GM18520 (cell line): ENCODE measurements at regions not wholly inside any gene's neighbourhood (a gene's known extent, or its start where the extent isn't known, plus 50 kb on each side); places are given as distances from the start of the nearest gene placed in this dataset.

Experiments
- ATAC-seq: cut with Tn5 transposase; IDR thresholded peaks from one replicate; pipeline ENCODE4 v1.9.1; 2021; ENCODE audit not compliant: unreplicated experiment

DNA sequence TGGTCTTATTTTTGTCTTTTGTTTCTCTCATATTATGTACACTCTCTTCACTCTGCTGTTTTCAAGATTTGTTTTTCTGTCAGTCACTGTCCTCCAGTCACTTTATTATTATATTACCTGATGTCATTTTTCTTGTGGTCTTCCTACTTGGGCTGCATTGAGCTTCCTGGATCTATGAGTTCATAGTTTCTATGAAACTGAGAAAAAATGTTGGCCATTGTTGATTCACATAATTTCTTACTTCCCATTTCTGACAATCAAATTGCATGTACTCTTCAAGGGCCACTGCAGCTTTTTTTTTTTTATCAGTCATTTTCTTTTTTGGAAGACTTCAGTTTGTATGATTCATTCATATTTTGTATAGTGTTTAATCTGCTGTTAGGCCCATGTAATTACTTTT, 1180.6 kb upstream of the GBE1 start:
- ATAC-seq, result no peak

DNA sequence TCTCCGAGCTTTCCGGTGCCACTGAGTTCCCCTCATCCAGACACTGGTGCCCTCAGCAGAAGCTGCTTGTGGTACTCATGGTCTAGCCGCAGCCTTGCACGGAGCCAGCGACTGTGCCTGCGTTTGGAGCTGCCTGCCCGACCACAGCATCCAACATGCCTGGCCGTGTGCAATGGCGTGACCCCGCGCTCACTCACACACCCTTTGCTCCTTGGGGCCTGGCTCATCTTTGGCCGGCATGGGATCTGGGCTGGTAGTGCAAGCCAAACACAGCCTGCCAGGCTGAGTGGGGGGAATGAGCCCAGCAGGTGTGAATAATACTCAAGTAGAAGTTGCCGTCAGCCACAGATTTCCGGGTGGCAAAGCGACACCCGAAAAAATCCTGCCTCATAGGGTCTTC, 1178.7 kb upstream of the GBE1 start:
- no peak for ATAC-seq

DNA sequence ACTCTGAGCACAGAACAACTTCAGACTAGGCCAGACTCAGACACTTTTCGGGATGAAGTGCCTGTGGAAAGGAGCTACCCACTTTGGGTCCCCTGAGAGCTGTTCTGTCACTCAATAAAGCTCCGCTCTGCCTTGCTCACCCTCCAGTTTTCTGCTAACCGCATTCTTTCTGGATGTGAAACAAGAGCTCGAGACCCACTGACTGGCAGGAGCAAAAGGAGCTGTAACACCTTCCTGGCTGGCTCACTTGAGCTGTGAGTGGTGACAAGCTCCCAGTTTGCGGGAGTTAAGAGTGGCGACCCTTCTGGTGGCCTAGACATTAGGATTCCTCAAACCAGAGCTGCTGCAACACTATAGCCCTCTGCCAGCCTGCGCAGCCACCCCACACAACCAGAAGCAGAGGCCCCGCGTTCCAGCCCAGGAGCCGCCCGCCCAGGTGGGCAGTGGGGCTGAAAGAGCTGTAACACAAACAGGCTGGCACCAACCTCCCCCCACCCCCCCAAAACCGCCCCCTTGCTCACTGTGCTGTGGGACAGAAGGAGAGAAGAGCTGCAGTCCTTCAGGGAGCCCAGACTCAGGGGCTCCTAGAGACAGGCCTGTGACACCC, 1178.1 kb upstream of the GBE1 start:
- no peak for ATAC-seq

DNA sequence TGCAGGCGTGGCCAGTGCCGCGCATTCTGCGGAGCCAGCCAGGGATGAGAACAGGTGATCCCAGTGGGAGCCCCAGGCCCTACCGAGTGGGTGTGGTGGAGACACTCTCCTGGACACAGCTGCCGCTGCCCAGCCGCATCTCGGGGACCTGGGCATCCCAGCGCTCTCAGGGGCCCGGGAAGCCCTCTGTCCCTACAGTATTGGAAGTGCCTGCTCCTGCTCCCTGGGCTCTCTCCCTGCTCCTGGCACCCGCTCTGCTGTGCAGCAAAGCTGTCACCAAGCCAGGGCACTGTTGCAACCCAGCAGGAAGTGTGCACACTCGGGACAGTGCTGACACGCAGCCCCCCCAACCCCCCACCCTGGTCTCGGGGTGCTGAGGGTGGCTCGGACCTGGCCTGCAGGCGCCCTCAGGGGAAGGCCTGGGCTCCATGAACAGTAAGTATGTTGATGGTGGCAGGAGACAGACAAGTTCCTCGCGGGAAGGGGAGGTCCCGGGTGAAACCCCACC, 1177.4 kb upstream of the GBE1 start:
- ATAC-seq, result no peak

DNA sequence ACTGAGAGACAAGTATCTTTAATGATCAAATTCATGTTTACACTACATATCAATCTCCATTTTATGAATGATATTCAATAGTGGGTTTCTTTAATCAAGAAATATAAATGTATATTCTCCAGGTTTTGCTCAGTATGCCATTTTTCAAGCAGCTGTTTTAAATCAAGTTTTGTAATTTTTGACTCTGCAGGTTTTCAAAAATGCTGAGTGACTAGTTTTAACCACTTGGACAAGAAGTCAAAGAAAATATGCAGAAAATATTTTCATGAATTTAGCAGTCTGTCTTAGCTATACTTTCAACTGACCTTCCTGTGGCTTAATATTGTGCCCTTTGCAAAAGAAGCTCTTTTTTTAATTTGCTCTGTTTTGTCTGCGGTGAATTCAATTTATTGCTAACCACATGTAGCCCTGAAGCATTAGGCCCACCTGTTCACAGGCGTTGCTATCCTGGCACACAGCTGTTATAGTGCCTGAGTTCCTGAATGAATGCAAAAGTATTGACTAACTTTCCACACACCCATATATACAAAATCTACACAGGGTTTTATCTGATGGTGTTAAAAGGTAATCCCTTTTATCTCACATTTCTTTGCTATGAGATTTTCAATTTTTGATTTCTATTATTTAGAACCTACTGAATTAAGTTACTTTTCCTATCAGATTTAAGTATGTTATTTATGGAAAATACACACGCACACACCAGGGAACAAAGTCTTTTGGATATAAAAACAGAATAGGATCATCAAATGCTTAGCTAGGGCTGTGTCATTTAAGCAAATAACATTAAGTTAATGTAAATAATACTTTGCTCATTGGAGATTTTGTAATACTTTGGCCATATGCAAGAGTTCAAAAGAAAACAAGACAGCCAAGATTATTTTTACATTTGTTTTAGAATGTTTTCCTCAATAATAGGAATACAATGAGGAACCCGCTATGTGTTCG, 1166.1 kb upstream of the GBE1 start:
- no peak for ATAC-seq

DNA sequence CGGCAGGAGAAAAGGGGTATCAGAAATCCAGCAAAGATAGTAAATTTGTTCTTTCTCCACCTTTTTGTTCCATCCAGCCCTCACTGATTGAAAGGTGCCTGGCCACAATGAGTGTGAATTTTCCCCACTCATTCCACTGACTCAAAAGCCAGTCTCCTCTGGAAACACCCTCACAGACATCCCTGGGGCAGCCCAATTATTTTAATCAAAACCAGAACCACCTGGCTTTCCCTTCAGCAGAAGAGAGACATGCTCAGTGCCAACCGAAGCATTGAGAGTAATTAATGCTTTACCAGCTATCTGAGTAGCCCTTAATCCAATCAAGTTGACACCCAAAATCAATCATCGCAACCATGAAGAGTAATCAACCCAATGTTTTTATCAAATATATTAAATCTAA, 1129.6 kb upstream of the GBE1 start:
- ATAC-seq, result no peak

DNA sequence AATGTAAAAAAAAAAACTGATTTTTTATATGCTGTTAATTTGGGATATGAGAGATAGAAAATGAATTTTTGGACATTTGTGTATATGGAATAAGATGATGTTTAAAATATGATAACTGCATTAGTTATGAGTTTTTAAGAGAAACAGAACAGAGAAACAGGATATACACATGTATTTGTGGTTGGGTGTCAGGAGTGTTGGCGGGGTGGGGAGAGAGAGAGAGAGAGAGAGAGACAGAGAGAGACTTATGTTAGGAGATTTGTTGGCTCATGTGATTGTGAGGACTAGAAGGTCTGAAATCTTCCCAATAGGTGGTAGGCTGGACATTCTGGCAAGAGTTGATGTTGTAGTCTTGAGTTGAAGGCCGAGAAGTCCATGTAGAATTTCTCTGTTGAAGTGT, 1121.6 kb upstream of the GBE1 start:
- no peak for ATAC-seq

DNA sequence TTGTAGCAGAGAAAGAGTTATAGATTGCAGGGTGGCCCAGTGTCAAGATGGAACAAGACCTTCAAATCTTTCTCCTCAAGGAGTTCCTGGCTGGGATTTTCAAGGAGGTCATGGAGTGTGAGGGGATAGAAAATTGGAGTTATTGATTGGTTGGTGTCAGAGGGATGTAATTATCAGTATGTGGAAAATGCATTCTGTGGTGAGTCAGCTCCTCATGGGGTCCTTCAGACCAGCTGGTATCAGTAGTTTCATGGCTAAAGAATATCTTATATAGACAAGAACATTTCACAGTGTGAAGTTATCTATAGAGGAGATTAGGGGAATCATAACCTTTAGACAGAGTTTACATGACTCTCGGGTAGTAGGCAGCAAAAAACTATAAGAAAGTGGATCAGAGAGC, 1114.0 kb upstream of the GBE1 start:
- no peak for ATAC-seq

DNA sequence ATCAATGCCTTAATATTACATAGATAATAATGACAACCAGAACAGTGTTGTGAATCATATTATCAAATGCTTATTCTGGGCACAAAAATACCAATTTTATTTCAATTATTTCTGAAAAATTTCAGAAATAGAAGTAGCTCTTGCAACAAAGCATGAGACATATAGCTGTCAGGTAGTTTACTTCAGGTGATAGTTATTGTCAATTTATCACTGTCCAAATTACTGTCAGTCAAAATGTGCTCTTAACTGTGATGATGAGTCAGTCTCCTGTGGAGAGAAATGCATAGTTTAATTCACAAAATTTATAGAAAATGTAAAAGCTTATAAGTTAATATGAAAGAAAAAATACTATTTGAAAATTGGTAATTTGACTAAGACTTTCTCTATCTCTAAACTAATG, 1078.4 kb upstream of the GBE1 start:
- no peak for ATAC-seq

DNA sequence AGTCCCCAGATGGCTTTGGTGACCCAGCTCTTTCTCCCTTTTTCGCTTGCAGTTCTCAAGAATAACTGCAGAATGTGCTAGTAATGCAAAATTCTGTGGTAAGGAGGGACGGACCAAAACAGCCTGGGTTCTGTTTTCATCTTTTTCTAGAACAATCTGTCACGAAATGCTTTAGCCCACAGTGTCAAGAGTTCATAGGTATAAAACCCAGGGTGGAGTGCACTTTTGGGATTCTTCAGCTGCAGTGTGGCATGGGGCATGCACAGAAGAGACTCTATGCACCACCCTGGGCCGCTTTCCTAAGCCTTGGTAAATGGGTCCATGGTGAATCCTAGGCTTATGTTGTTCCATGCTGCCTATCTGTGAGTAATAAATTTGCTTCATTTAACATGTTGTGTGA, 1072.7 kb upstream of the GBE1 start:
- ATAC-seq, result no peak

DNA sequence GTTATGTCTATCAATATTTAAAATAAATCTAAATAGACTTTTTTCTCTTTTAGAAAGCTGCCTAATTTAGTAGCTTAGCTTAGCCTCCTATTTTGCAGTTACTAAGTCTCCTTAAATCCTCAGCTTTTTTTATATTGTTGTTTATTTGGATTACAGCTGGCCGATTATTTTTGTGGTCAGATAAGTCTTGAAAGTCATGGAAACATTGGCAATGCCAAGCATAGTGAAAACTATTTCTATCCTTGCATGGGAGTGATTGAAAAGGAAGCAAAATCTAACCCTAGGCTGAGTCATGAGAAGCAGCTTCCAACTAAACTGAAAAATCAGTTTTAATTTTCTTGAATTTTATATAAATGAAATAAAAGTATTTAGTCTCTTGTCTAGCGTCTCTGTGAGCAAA, 1063.0 kb upstream of the GBE1 start:
- no peak for ATAC-seq

DNA sequence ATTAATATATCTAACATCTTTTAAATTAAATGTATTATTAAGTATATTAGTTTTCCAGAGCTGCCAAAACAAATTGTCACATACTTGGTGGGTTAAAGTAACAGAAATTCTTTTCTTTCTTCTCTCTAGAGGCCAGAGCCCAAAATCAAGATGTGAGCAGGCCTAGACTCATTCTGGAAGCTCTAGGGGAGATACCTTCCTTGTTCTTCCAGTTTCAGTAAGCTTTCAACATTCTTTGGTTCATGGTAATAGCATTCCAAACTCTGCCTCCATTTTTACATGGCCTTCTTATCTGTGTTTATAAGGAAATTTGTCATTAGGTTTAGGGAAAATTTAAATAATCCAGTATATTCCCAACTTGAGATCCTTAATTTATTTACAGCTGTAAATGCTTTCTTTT, 1054.6 kb upstream of the GBE1 start:
- ATAC-seq, result no peak

DNA sequence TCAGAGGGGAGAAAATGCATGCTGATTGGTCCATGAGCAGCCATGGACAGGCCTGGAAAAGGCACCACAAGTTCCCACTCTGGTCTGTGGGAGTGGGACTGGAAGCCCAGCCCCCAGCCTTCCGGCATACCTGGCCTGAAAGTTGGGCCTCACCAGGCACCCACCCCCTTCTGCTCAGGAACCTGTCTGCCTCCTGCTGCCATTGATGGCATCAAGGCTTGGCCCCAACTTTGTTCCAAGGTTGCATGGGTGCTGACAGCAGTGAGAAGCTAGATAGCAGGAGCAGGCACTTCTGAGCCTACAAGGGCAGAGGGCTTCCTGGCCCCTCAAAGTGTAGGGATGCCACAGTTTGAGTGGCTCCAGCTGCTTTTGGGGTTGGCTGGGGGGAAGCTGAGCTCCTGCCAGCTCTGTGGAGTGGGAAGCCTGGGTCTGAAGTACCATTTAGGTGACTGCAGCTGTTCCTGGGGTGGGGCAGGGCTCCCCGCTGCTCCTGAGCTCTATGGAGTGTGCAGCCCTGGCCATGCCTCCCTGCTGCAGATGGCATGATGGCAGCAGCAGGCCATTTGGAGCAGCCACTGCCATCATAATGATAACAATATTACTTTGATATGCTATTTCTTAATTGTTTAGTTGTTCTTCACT, 1054.1 kb upstream of the GBE1 start:
- ATAC-seq, result no peak

DNA sequence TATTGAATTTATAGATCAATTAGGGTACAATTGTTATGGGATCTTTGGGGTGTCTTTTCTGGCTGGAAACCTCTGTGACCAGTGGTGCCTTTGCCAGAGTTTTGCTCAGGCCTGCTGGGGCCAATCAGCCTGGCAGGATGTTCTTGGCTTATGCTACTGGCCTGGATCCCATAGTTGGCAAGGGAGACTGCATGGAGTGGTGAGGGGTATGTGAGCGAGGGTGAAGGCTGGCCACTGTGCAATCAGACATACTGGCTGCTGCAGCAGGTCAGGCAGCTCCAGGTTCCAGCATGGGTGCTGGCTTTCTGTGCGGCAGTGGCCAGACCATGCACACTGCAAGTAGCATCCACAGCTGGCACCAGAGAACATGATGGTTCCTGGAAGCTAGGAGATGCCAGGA, 1053.2 kb upstream of the GBE1 start:
- no peak for ATAC-seq

DNA sequence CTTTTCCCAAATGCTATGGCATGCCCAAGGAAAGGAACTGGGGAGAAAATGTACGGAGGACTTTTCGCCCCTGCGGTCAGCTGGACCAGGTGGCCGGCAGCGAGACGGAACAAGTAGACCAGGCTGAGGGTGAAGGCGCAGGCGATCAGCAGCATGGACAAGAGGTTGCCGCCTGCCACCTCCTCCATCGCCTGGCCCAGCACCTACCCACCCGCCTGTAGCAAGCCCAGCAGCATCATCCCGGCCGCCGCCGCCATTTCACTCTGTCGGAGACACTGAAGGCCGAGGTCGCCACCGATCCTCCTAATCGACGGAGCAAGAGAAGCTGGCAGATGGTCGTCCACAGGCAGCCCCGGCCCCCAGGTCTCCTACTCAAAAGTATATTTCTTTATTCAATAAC, 1046.3 kb upstream of the GBE1 start:
- ATAC-seq, result no peak

DNA sequence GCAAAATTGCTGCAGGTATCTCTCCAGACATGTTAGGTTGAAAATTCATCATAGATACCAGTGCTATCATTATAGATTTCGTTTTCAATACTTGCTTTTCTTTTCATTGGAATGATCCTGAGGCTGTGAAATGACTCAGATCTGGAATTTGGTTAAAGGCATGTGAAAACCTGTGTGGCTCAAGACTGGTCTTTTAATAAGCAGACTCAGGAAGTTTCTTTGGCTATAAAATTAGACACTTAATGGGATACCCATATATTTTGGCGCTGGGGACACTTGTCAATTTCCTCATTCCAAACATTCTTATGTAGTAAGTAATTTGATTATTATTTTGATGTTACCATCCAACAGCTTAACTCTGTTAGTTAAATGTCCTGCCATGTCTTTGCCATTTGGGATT, 1041.1 kb upstream of the GBE1 start:
- ATAC-seq, result no peak

DNA sequence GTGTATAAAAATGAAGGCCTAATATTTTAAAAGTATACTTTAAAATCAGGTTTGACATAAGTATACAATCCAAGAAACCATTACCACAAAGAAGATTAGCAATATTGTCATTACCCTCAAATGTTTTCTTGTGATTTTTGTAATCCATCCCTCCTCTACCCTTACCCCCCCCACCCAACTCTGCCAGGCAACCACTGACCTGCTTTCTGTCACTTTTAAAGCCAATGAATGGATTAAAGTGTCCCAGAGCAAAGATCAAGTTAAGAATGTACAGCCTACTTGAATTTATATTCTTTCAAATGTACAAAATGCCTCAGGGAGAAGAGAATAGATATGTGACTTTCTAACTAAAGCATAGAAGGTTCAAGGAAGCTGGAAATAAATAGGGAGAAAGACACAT, 1038.8 kb upstream of the GBE1 start:
- no peak for ATAC-seq

DNA sequence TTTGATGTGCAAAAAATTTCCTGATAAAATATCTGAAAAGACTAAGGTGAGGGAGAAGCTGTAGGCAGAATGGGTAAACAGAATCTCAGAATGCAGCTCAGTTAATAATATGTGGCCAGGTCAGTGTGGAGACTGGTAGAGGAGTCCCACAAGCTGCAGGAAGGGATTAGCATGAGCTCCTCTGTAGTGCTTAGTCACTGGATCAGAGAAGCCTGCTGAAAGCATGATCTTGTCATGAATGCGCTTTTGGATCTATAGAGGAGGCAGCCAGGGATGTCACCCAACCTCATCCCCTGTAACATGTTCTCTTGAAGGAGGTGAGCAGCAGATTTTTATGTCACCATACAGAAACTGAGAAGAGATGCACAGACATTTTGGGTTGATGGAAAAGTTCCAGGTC, 1035.3 kb upstream of the GBE1 start:
- ATAC-seq, result no peak

DNA sequence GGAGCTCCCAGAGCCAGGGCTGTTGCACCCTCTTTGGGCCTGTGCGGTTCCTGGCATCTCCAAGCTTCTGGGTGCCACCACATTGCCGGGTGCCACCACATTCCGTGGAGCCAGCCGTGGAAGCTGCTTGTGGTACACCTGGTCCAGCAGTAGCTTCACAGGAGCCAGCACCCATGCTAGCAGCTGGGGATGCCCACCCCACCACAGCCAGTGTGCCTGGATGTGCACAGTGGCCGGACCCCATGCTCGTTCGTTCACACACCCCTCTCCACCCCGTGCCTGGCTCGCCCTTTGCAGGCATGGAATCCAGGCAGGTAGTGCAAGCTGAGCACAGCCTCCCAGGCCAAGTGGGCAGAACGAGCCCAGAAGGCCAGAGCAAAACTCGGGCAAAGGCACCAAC, 1029.8 kb upstream of the GBE1 start:
- ATAC-seq, result no peak

DNA sequence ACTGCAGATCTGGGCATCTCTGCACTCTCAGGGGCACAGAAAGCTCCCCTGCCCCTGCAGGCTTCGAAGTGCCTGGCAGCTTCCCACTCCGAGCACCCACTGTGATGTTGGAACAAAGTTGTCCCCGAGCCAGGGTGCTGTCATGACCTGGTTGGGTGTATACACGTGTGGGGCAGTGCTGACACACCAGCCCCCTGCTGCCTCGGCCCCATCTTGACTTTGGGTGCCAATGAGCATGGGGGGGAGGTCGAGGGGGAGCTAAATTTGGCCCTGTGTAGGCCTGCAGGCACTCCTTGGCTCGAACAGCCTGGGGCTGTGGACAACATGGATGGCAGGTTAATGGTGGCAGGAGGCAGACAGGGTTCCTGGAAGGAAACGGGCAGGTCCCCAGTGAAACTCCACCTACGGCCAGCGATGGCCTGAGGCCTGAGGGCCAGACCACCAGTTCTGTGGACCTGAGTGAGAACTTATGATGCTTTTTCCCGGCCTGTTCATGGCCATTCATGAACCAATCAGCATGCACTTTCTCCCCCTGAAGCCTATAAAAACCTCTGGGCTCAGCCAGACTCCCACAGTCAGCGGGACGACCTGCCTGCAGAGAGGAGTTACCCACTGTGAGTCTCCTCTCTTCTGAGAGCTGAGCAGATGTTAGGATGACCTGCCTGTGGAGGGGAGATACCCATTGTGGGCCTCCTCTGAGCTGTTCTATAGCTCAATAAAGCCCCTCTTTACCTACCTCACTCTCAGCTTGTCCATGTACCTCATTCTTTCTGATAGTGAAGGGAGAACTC, 1029.1 kb upstream of the GBE1 start:
- no peak for ATAC-seq

DNA sequence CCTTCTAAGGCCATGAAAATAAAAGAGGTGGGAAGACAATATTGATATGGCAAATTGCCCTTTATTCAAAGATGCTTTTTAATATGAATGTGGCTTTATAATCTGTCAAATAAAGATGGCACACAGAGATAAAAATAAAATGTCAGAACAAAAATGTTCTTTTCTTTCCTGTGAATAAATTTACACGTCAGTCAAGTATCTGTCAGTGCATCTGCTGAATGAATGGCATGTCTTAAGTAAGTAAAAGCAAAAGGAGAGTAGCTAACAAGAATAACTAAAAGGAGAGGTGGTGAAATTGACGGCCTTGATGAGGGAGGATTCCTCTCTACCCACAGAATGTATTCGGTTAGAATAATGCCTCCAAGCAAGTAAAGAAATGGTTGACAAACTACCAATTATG, 1021.7 kb upstream of the GBE1 start:
- ATAC-seq, result no peak
